GM12878 (cell line): ENCODE measurements at regions not wholly inside any gene's neighbourhood (a gene's known extent, or its start where the extent isn't known, plus 50 kb on each side); places are given as distances from the start of the nearest gene placed in this dataset.

Experiments used
- ATAC-seq: fragments of 200-7000 bp; cut with Tn5 transposase; 3 replicates; pipeline ENCODE4 v1.9.1; 2020; ENCODE audit warnings: mild to moderate bottlenecking, moderate library complexity
- BruUV-seq: library from RNA; stranded (reverse); fragments of 400-500 nt; replicated peaks from 2 replicates; lab custom pipeline; 2021; lab: Mats Ljungman, UMichigan
- CTCF ChIA-PET: fragments of 300-600 bp; sonication (Branson Sonifier 250); formaldehyde crosslinking; extraction: SDS; loops from one replicate; lab custom pipeline; 2021; ENCODE audit warnings: inconsistent platforms; lab: Yijun Ruan, JAX
- POLR2A ChIA-PET: fragments of 350-600 bp; formaldehyde crosslinking; extraction: SDS; loops from one replicate; lab custom pipeline; 2021; ENCODE audit warnings: inconsistent platforms; lab: Charles Lee
- RAD21 ChIA-PET: fragments of 300-600 bp; sonication (Branson Sonifier 250); formaldehyde crosslinking; loops from one replicate; lab custom pipeline; 2023; ENCODE audit warnings: antibody characterized with exemption; ENCODE audit not compliant: unreplicated experiment; lab: Charles Lee
- SMC1A ChIA-PET: fragments of 300-600 bp; sonication (Branson Sonifier 250); formaldehyde crosslinking; loops from one replicate; lab custom pipeline; 2023; ENCODE audit not compliant: unreplicated experiment, uncharacterized antibody; lab: Charles Lee
- DNase-seq: peaks from one replicate; pipeline ENCODE4 v3.0.0-alpha.2; 2011; ENCODE audit warnings: low read depth, low spot score
- FAIRE-seq: peaks from 3 replicates; lab custom pipeline; 2011; peaks lifted over from hg19 to GRCh38; lab: Jason Lieb, UNC
- H2AFZ ChIP-seq: 2 replicates; pipeline ENCODE4 v1.6.0; 2011; ENCODE audit warnings: low read depth, low read length, control low read depth; ENCODE audit not compliant: control insufficient read depth
- H3K27ac ChIP-seq: 2 replicates; pipeline ENCODE4 v1.5.1; 2011; ENCODE audit warnings: control low read depth; ENCODE audit not compliant: control insufficient read depth, insufficient read depth
- H3K27me3 ChIP-seq, 2 experiments: replicated peaks in 1 of 2; 2 replicates each; pipeline versions ENCODE4 v1.6.0 to v1.6.1; 2011; ENCODE audit warnings: low read length in 1 of 2; ENCODE audit not compliant: control insufficient read depth in 2 of 2, insufficient read depth in 2 of 2
- H3K36me3 ChIP-seq, 2 experiments: 2 replicates each; pipeline ENCODE4 v1.5.1; 2011; ENCODE audit warnings: low read length in 1 of 2; ENCODE audit not compliant: control insufficient read depth in 2 of 2, insufficient read depth in 2 of 2
- H3K4me1 ChIP-seq: 2 replicates; pipeline ENCODE4 v1.6.1; 2011; ENCODE audit warnings: mild to moderate bottlenecking, low read length, moderate library complexity, mixed read lengths; ENCODE audit not compliant: control insufficient read depth, insufficient read depth
- H3K4me2 ChIP-seq: 2 replicates; pipeline ENCODE4 v1.6.0; 2011; ENCODE audit warnings: control low read depth; ENCODE audit not compliant: control insufficient read depth, insufficient read depth
- H3K4me3 ChIP-seq: fragments of 200-600 bp; sonication (generic); 2 replicates; pipeline ENCODE4 v1.5.1; 2016
- H3K79me2 ChIP-seq: 2 replicates; pipeline ENCODE4 v1.6.0; 2011; ENCODE audit warnings: low read length; ENCODE audit not compliant: control insufficient read depth, insufficient read depth
- H3K9ac ChIP-seq: 2 replicates; pipeline ENCODE4 v1.8.0; 2011; ENCODE audit warnings: low read length, control low read depth, mixed read lengths; ENCODE audit not compliant: control insufficient read depth, insufficient read depth
- H3K9me3 ChIP-seq: replicated peaks from 3 replicates; pipeline ENCODE4 v1.5.1; 2011; ENCODE audit warnings: mild to moderate bottlenecking, low read length; ENCODE audit not compliant: control insufficient read depth, insufficient read depth
- H4K20me1 ChIP-seq: 2 replicates; pipeline ENCODE4 v1.6.0; 2011; ENCODE audit not compliant: control insufficient read depth, insufficient read depth
- CBFB ChIP-seq: IDR thresholded peaks from 2 replicates; pipeline ENCODE4 v1.6.1; 2016; ENCODE audit warnings: antibody characterized with exemption, low read depth
- CREM ChIP-seq: IDR thresholded peaks from 2 replicates; pipeline ENCODE4 v1.6.1; 2014; ENCODE audit warnings: antibody characterized with exemption, low read depth
- HDAC6 ChIP-seq: fragments of 200-600 bp; sonication (generic); IDR thresholded peaks from one replicate; pipeline ENCODE4 v1.8.0; 2017; ENCODE audit warnings: antibody characterized with exemption; ENCODE audit not compliant: unreplicated experiment
- IKZF1 ChIP-seq: fragments of 450-650 bp; conservative IDR thresholded peaks from 2 replicates; pipeline ENCODE4 v1.6.1; 2017; ENCODE audit warnings: antibody characterized with exemption, mild to moderate bottlenecking
- STAT3 ChIP-seq: IDR thresholded peaks from 2 replicates; pipeline ENCODE4 v1.6.1; 2011; ENCODE audit warnings: low read depth, low read length, improper control_type of control experiment
- TCF3 ChIP-seq: IDR thresholded peaks from 2 replicates; pipeline ENCODE4 v1.6.1; 2012; ENCODE audit warnings: low read depth, mild to moderate bottlenecking, low read length, borderline replicate concordance; ENCODE audit not compliant: insufficient read depth
- TCF7 ChIP-seq: IDR thresholded peaks from 2 replicates; pipeline ENCODE4 v1.6.1; 2014; ENCODE audit warnings: antibody characterized with exemption, borderline replicate concordance
- YY1 ChIP-seq: IDR thresholded peaks from 2 replicates; pipeline ENCODE4 v1.6.1; 2011; ENCODE audit warnings: low read depth, mild to moderate bottlenecking, low read length
- ZBED1 ChIP-seq: IDR thresholded peaks from 2 replicates; pipeline ENCODE4 v1.6.1; 2016; ENCODE audit warnings: borderline replicate concordance
- ZNF622 ChIP-seq: fragments of 450-650 bp; IDR thresholded peaks from 2 replicates; pipeline ENCODE4 v1.6.1; 2017; ENCODE audit warnings: mild to moderate bottlenecking, inconsistent platforms
- WGBS: methylation state at CpG from one replicate; pipeline ENCODE4 v1.1.6; 2016; ENCODE audit warnings: low lambda C conversion rate; ENCODE audit not compliant: insufficient replicate concordance, insufficient coverage; ENCODE audit errors: missing lambda C conversion rate; 5-methylcytosine and 5-hydroxymethylcytosine counted together
- in situ Hi-C: fragments of 300-500 bp; cut with MboI; formaldehyde crosslinking; loops from 9 replicates; pipeline ENCODE4 v1.14.3; 2018; ENCODE audit warnings: mixed read lengths
- intact Hi-C: fragments of 100-400 bp; cut with micrococcal nuclease; formaldehyde crosslinking; loops from one replicate; pipeline ENCODE4 v1.14.2; 2022; ENCODE audit not compliant: unreplicated experiment
- TF ChIP-seq, protein P1 (sequence below): fragments of 150-350 bp; IDR thresholded peaks from 2 replicates; pipeline ENCODE4 v1.6.1; 2016; ENCODE audit warnings: low read depth, low read length
- TF ChIP-seq, protein P2 (sequence below): fragments of 450-650 bp; IDR thresholded peaks from 2 replicates; pipeline ENCODE4 v1.6.1; 2016; ENCODE audit warnings: mild to moderate bottlenecking, moderate library complexity, borderline replicate concordance
- TF ChIP-seq, protein P3 (sequence below): fragments of 450-650 bp; IDR thresholded peaks from 2 replicates; pipeline ENCODE4 v1.6.1; 2016; ENCODE audit warnings: mild to moderate bottlenecking
- TF ChIP-seq, protein P4 (sequence below): IDR thresholded peaks from 2 replicates; pipeline ENCODE4 v1.6.1; 2011; ENCODE audit warnings: low read depth, mild to moderate bottlenecking, low read length, moderate library complexity, borderline replicate concordance; ENCODE audit errors: extremely low read depth

DNA sequence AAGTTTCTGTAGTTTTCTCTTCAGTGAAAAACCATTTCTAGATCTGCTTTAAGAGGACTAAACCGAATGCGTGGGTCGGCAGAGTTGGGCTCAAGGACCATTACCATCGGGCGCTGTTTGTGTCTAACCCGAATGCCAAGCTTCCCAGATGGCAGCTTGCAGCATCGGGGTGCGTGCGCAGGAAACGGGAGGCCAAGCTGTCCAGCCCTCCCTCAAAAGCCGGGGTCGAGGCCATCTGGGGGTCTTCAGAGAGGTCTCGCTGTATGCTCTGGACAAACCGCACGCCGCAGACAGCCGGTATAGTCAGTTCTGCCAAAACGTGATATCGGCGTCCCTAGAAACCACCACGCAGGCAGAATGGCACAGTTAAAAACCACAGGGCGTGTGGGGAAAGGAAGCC, 178.8 kb downstream of the BANP start:
- in situ Hi-C loops (no loop called here), intact Hi-C loops (no loop called here)
- no peak for ATAC-seq
- H3K27me3 ChIP-seq = no peaks in the 10 kb centered on the region
- H4K20me1 ChIP-seq = no peaks in the 10 kb centered on the region
- FAIRE-seq = no peak
- H3K27ac ChIP-seq = no peak overlapping the region
- TF ChIP-seq, protein P1, sequence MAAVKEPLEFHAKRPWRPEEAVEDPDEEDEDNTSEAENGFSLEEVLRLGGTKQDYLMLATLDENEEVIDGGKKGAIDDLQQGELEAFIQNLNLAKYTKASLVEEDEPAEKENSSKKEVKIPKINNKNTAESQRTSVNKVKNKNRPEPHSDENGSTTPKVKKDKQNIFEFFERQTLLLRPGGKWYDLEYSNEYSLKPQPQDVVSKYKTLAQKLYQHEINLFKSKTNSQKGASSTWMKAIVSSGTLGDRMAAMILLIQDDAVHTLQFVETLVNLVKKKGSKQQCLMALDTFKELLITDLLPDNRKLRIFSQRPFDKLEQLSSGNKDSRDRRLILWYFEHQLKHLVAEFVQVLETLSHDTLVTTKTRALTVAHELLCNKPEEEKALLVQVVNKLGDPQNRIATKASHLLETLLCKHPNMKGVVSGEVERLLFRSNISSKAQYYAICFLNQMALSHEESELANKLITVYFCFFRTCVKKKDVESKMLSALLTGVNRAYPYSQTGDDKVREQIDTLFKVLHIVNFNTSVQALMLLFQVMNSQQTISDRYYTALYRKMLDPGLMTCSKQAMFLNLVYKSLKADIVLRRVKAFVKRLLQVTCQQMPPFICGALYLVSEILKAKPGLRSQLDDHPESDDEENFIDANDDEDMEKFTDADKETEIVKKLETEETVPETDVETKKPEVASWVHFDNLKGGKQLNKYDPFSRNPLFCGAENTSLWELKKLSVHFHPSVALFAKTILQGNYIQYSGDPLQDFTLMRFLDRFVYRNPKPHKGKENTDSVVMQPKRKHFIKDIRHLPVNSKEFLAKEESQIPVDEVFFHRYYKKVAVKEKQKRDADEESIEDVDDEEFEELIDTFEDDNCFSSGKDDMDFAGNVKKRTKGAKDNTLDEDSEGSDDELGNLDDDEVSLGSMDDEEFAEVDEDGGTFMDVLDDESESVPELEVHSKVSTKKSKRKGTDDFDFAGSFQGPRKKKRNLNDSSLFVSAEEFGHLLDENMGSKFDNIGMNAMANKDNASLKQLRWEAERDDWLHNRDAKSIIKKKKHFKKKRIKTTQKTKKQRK = no peak
- TF ChIP-seq CBFB = no peak
- TF ChIP-seq YY1 = no peak
- TF ChIP-seq, protein P2, sequence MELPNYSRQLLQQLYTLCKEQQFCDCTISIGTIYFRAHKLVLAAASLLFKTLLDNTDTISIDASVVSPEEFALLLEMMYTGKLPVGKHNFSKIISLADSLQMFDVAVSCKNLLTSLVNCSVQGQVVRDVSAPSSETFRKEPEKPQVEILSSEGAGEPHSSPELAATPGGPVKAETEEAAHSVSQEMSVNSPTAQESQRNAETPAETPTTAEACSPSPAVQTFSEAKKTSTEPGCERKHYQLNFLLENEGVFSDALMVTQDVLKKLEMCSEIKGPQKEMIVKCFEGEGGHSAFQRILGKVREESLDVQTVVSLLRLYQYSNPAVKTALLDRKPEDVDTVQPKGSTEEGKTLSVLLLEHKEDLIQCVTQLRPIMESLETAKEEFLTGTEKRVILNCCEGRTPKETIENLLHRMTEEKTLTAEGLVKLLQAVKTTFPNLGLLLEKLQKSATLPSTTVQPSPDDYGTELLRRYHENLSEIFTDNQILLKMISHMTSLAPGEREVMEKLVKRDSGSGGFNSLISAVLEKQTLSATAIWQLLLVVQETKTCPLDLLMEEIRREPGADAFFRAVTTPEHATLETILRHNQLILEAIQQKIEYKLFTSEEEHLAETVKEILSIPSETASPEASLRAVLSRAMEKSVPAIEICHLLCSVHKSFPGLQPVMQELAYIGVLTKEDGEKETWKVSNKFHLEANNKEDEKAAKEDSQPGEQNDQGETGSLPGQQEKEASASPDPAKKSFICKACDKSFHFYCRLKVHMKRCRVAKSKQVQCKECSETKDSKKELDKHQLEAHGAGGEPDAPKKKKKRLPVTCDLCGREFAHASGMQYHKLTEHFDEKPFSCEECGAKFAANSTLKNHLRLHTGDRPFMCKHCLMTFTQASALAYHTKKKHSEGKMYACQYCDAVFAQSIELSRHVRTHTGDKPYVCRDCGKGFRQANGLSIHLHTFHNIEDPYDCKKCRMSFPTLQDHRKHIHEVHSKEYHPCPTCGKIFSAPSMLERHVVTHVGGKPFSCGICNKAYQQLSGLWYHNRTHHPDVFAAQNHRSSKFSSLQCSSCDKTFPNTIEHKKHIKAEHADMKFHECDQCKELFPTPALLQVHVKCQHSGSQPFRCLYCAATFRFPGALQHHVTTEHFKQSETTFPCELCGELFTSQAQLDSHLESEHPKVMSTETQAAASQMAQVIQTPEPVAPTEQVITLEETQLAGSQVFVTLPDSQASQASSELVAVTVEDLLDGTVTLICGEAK = no peak
- TF ChIP-seq ZNF622 = no peak
- TF ChIP-seq ZBED1 = no peak
- TF ChIP-seq, protein P3, sequence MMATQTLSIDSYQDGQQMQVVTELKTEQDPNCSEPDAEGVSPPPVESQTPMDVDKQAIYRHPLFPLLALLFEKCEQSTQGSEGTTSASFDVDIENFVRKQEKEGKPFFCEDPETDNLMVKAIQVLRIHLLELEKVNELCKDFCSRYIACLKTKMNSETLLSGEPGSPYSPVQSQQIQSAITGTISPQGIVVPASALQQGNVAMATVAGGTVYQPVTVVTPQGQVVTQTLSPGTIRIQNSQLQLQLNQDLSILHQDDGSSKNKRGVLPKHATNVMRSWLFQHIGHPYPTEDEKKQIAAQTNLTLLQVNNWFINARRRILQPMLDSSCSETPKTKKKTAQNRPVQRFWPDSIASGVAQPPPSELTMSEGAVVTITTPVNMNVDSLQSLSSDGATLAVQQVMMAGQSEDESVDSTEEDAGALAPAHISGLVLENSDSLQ = no peak
- TF ChIP-seq HDAC6 = no peak
- TF ChIP-seq TCF7 = no peak
- TF ChIP-seq TCF3 = no peak
- TF ChIP-seq, protein P4, sequence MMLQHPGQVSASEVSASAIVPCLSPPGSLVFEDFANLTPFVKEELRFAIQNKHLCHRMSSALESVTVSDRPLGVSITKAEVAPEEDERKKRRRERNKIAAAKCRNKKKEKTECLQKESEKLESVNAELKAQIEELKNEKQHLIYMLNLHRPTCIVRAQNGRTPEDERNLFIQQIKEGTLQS = no peak
- no peak for TF ChIP-seq STAT3
- no peak for TF ChIP-seq CREM
- TF ChIP-seq IKZF1 = no peak
- no peak overlapping the region for H3K9ac ChIP-seq
- no peak for DNase-seq
- RAD21 ChIA-PET = interaction anchor here (0.7 kb wide), 1 partner anchor 308 kb away, joined by 3 read pairs; no protein-coding TSS in a partner anchor
- no peaks in the 10 kb centered on the region for H3K9me3 ChIP-seq
- CTCF ChIA-PET = interaction anchor here (0.7 kb wide), 1 partner anchor 1672 kb away, joined by 3 read pairs; no protein-coding TSS in a partner anchor
- H2AFZ ChIP-seq = no peak overlapping the region
- no peaks in the 10 kb centered on the region for H3K36me3 ChIP-seq
- no peaks in the 10 kb centered on the region for H3K4me1 ChIP-seq
- H3K4me2 ChIP-seq = no peak overlapping the region
- H3K4me3 ChIP-seq = no peak overlapping the region
- POLR2A ChIA-PET = no interaction called here
- SMC1A ChIA-PET = no interaction called here
- no peaks in the 10 kb centered on the region for H3K79me2 ChIP-seq
- WGBS = 63% methylated on average over 22 of the region's 22 CpGs
- BruUV-seq = no TSS peak
